Adrenal gland (tissue), 5 donors: ENCODE measurements at regions not wholly inside any gene's neighbourhood (a gene's known extent, or its start where the extent isn't known, plus 50 kb on each side); places are given as distances from the start of the nearest gene placed in this dataset.

Experiments used
- CTCF ChIP-seq, 6 experiments: fragments of 450-650 bp in 4 of 6; fragments of 200-600 bp in 2 of 6; sonication (generic) in 1 of 6; IDR thresholded peaks; 1 replicate in 5 of 6; 2 replicates in 1 of 6; pipeline versions ENCODE4 v1.5.1 to v1.8.0; 2016 to 2021; ENCODE audit warnings: antibody characterized with exemption in 6 of 6, mild to moderate bottlenecking in 2 of 6, moderate library complexity in 1 of 6
- POLR2A ChIP-seq, 2 donors: fragments of 450-650 bp; IDR thresholded peaks; one replicate each; pipeline ENCODE4 v1.6.1; 2017; ENCODE audit warnings: antibody characterized with exemption in 2 of 2, mild to moderate bottlenecking in 2 of 2, moderate library complexity in 1 of 2
- donor health status: DM: no; HTN: no; CAD: no.

- TF ChIP-seq CTCF (IDR thresholded peaks at IDR 0.05) = no peak
- no peak for TF ChIP-seq POLR2A (IDR thresholded peaks at IDR 0.05)
Observed at GRCh38 chr16:72517154-72517553, 345.2 kb upstream of the PMFBP1 start.
